ENCODE measurements at regions not wholly inside any gene's neighbourhood (a gene's known extent, or its start where the extent isn't known, plus 50 kb on each side); places are given as distances from the start of the nearest gene placed in this dataset.
"Not testable (repeated sequence)": the region's sequence is repeated elsewhere in the genome, so short reads cannot be mapped to it uniquely, and the experiment has no call there.

DNA sequence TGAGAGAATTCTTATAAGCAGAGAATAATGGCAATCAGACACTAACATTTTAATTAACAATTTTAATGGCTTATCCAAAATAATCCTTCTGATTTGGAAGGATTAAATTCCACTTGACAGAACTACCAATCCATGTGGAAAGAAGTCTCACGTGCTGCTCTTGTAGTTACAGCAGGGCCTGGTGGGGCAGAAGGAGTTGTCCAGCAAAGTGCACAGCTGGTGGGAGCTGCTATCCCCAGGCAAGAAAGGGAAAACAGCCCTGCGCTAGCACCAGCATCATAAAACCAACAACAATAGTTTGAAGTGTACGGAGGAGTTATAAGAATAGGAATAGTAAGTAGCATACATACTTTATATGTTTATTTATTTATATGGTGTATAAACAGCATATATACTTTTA is 127.4 kb upstream of the TRIM2 start:
- DNase-seq: no peak

DNA sequence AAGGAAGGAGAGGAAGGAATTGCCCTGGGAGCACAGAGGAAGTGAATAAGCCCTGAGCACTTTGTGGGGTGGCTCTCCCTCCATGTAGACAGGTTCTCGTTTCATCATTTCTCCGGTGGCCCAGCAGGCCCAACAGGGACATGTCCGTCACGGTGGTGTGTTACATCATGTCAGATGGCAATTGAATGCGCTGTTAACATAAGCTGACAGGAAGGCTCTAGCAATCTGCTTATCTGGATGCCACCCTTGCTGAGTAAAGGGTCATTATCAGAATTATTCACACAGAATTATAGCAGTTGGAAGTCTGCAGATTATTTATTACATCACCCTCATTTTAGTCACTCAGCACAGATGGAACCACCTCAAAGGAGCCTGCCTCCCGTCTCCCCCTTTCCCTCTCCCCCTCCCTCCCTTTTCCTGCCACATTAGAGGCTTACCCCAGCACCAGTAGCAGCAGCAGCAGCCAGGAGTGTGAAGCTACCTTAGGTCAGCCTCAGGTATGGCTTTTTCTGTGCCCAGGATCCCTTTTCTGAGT is 124.3 kb upstream of the TRIM2 start:
- DNase-seq: no peak

DNA sequence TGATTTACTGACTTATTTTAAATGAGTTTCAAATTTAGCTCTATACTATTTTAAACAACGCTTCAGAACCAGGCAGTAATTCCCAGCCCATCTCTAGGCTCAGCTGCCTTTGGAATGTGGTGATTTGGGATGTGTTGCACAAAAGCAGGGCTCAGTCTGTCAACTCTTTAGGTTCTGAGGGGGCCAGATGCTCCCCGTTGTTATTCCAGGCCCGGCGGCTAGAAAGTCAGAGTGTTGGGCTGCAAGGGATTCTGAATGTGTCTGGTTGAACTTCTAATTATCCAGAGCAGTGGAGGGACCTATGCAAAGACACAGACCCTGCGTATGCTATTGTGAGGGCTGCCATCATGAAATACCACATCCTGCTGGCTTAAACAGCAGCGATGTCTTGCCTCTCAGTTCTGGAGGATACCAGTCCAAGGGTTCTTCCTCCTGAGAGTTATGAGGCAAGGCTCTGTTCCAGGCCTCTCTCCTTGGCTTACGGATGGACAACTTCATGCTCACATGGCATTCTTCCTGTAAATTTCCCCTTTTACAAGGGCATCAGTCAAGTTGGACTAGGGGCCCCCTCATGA is 123.2 kb upstream of the TRIM2 start:
- DNase-seq: no peak

DNA sequence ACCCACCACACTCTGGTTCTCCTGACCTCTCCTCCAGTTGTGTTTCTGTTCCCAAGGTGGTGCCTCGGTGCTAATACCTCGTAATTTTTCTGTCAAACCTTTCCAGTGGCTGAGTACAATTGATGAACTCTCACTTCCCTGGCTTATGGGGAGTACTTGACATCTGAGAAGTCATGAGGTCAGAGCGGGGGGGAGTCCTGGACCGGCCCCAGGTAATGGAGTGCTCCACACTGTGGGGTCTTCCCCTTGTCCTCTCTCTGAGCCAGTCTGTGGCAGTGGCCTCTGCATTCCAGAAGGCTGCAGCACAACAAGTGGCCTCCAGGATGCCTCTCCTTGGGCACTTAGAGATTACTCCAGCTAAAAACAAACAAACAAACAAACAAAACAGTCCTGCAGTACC is 122.5 kb upstream of the TRIM2 start:
- no peak for DNase-seq

DNA sequence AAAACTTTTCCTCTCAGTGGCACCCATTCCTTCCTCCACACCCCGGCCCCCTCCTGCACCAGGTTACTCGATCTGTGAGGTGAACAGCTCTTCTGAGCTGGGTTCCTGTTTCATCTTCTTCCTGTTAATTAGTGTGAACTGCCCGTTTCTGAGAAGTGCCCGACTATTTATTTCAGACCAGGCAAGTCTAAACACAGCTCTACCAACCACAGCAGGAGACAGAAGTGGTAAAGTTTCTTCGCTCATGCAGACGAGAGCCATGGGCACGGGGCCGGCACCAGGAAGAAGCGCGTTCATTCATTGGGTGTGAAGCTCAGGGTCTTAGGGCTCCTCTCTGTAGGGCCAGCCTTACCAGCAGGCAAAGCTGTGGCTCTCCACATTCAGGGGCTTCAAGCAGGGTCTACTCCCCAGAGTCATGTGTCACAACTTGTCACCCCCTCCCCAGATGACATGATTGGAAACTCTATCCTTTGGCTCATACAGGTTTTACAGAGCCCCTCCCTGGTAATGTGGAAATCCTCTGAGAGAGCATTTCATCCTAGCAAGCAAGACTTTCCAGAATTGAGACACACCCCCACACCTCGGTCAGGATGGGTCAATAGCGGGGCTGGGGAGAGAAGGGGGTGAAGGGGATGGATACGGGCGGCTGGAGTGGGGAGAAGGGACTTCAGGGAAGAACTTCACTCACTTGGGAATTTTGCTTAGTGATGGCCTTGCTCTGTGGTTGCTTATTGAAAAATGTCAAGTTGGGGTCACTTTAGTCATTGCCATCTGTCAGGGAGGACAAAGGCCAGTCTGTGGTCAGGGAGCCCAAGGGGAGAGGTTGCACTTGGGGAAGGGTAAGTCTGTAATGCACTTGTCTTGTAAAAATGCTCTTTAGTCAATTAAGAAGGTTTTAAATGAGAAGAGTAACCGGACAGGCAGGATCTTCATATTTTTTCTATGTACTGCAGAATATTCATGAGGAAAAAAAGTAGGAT is 121.6 kb upstream of the TRIM2 start:
- DNase-seq: no peak

DNA sequence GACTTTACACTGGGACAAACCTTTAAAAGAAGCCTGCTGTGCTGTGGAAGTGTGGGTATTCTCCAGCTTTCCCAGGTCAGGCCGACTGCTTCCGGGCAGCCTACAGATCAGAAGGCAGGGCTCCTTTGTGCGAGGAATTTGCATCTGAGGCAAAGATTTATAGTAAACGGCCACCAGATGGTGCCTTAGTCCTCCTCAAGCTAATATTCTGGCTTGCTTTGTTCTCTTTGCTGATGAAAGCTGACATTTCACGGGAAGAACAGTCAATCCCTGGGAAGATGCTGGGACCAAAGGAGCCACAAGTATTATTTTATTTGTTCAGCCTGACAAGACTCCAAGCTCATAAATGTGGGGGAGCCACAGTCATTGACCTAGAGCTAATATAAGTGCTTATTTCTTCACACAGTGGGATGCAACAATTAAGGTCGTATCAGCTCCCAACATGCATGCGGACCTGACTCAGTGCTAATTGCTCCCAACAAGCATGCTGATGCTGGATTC is 120.7 kb upstream of the TRIM2 start:
- DNase-seq: peak; percentile 76

DNA sequence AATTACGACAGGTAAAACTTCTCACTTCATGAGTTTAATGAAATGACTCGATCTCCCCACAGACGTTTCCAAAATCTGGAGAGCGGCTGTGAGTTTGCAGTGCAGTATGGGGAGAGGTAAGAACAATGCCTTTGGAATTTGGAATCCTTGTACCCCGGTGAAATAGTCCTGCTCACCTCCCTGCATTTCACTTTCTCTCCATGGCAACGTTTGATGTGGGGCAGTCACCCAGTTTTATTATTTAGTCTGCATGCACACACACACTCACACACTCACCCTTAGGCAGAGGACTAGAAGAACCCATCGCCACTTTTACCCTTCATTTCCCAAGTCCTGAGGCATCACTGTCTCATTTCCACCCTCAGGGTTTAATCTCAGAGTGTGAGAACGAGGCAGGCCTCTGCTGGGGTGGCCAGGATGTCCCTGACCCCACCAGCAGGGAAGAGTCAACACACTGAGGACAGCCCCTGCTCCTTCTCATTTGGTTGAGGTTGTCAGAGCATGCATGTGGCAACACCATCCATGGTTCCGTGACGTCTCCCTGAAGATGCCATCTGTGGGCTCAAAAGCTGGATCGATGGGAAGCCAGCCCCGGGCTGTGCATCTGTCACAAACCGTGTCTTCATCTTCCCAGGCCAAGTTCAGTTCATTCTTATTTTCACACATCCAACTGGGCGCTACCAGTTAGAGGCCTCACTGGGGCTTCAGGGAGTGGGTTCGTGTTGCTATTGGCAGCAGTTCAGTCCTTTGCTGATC is 119.8 kb upstream of the TRIM2 start:
- DNase-seq: no peak

DNA sequence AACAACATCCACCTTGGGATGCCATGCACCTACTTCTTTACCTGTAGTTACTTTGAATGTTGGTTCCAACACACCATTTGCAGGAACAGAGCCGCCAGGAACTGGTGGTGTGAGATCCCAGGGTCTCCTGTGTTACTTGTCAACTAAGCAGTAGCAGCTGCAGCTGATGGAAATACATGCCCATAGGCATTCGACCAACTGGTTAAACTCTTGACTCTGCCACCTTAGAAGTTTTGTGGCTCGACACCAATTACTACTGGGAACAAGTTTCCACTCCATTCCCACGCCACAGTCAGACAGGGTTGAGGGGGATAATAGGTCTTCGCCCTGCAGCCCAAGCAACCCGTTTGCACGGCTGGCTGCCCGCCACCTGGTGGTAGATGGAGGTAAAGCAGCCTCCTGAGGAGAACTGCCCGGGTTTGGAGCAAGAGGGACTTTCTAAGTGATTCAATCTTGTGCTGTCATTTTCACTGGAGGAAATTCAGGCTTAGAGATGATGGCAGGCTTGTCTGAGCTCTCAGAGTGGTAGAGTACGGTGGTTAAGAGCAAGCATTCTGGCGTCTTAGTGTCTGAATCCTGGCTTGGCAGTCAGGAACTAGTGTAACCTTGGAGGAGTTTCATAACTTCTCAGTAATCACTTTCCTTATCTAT is 119.1 kb upstream of the TRIM2 start:
- DNase-seq: peak; percentile 61

DNA sequence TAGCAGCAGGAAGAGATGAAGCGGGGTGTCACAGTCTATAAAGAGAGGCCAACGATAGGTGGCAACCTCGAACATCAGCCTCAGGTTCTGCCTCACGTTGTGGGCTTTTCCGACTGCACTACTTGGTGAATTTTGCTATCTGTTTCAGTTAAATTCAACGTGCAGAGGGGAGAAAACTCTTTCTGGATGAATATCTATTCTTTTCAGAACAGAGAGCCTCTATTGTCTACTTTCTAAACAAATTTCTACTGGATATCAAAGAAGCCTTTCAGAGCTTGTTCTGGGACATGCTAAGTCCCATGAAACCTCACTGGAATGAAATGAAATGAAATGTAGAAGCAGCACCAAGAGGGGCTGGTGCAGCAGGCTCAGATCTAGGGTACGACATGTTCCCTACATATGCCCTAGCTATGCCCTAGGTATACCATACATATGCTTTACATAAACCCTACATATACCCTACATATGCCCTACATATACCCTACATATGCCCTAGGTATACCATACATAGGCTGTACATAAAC is 116.5 kb upstream of the TRIM2 start:
- DNase-seq: no peak

DNA sequence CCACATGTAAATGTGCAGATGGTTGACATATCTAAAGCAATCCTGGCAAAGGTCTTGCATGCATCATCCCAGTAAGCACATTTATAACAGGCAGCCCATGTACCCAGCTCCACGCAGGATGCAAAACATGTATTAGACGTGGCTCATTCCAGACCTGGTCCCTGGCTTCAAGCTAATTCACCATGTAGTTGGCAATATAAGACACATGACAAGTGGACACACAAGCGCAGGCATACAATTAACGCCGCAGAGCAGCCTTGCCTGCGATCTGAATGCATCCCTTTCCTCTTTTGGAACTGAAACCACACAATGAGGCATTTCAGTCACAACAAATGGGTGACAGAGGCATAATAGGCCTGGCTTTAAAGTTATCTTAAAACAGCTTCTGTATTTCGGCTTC is 114.5 kb upstream of the TRIM2 start:
- no peak for DNase-seq

DNA sequence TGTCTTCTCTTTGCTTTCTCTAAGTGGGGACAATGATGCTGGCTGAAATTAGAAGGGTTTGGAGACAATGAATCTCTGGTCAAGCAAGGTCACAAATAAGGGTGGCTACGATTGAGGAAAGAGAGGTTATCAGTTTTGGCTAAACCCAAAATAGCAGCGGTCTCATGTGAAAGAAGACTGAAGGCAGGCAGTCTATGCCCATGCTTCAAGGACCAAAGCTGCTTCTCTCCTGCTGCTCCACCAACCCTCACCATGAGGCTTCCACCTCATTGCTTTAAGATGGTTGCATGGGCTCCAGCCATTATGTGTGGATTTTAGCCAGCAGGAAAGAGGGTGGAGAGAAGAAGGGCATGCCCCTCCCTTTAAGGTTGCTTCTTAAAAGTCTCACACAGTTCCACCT is 114.1 kb upstream of the TRIM2 start:
- DNase-seq: no peak

DNA sequence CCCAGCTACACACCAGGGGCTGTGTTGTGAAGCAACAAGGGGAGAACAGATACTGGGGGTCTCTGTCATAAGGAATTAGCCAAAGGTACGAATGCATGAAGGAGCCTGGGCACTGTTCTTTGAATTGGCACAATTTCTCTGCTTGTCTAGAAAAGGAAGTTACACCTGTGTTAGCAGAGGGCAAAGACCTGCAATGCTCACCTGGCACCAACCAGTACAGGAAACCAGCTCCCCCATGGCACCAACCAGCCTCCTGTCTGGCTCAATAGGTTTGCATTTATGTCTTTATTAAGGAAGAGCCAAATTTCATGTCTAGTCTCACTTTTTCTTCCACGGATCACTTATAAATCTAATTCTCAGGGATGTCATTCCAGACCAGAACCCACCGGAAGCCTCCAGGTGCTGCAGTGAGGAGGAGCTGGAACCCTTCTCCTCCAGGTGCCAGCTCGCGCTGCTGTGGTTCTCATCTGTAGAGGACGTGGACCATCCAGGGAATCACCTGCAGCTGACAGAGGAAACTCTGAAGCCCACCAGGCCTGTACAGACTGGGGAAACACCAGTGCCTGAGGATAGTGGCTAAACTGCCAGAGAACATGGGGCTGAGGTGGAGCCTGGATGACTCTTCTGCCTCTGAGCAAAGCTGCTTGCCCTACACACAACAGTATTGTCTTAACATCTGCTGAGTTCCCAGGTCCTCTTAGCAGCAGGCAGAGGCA is 113.4 kb upstream of the TRIM2 start:
- DNase-seq: no peak

DNA sequence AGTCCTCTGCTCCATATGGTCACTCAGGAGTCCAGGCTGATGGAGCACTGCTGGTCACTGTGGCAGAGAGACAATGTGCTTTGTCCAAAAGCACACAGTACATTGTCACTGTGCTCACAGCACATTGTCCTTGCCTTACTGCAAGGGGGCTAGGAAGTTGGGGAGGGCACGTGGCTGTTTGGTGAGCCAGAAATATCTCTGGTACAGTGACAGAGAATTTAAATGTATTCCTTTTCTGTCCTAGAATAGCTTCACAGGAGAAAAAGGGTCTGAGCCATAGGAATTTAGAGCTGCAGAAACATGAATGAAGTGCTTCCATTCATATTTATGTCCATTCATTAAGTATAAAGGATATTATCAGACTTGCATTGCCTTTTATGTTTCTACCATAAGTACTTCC is 110.8 kb upstream of the TRIM2 start:
- DNase-seq: no peak

DNA sequence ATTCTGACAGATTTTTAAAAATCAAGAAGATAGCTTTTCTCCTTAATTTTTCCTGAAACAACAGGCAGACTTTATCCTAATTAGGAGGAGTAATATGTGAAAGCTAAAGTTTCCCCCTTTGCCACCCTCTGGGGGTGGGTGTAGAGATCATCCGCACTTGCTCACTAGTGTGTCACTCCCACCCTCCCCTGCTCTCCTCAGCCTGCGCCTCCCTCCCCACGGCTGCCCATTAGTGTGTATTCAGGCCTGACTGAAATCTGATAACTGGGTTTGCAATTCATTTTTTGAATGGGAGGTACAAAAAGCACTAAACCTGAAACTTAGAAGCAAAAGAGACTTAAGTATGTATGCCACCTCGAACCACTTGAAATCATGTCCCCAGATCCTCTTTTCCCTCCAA is 110.4 kb upstream of the TRIM2 start:
- no peak for DNase-seq

DNA sequence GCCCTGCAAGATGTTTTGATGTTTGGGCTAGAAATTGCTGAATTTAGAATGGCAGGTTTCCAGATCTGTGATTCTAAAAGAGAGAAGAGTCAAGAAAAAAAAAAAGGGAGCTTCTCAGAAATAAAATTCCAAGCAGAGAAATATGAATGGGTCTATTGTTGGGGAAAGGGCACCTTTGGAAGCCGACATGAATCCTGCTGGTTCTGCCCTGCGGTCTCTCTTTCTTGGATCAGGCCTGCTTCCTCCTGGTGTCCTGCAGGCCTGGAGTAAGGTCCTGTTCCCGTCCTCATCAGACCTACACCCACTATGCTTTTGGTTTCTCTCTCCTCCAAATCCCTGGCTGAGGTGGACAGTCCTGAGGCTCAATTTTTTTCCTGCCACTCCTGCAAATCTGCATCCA is 109.8 kb upstream of the TRIM2 start:
- no peak for DNase-seq

DNA sequence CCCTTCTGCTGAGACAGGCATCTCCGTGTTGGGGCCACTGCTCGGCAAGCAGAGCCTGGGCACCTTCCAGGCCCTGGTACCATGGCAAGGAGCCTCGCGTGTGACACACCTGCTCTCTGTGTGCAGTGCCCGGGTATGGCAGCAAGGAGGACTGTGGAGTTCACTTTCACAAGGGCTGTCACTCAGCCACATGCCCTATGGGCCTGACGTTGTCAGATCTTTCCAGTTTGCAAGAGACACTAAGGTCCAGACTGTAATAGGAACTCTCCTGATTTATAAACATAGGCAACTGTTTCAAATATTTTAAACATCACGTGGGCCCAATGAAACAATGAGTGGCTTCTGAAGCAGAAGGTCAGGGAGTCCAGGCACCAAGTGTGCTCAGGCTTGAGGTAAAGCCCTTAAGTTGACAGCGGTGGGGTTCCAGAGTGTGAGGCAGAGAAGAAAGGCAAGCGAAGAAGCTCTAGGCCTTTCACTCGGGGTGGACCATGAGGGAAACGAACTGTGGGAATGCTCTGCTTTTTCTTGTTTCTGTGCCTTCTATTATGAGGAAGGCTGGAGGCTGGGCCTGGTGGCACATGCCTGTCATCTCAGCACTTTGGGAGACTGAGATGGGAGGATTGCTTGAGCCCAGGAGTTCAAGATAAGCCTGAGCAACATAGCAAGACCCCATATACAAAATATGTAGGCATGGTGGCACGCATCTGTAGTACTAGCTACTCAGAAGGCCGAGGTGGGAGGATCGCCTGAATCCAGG is 108.6 kb upstream of the TRIM2 start:
- DNase-seq: no peak

DNA sequence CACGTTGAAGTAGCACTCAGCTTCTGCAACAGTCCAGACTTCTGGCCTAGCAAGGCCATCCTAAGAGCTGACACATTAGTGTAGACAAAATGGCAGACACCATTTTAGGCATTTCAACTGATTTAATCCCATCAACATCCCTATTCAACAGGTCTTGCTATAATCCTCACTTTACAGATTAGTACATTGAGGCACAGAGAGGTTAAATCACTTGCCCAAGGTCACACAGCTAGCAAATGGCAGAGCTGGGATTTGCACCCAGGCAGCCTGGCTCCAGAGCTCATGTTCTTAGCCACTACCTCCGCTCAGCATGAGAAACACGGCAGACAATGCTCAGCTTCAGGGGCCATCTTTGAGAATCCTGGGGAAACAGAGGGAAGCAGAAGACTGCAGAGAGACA is 107.9 kb upstream of the TRIM2 start:
- DNase-seq: no peak

DNA sequence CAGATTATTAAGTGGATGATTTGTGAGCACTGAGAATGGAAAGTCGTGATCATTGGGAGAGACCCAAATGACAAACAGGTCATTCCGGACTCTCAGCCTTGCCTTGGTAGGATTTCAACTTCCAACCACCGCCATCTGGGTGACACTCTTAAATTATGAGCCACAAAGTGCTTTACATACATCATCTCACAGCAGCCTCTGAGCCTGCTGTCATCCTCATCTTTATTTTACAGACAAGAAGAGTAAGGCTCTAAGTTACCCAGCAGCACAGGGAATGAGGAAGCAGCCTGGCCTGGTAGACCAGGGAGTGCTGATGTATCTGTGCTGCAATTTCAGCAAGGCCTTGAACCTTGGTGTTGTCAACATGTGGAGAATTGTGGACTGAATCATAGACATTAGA is 105.8 kb upstream of the TRIM2 start:
- no peak for DNase-seq

DNA sequence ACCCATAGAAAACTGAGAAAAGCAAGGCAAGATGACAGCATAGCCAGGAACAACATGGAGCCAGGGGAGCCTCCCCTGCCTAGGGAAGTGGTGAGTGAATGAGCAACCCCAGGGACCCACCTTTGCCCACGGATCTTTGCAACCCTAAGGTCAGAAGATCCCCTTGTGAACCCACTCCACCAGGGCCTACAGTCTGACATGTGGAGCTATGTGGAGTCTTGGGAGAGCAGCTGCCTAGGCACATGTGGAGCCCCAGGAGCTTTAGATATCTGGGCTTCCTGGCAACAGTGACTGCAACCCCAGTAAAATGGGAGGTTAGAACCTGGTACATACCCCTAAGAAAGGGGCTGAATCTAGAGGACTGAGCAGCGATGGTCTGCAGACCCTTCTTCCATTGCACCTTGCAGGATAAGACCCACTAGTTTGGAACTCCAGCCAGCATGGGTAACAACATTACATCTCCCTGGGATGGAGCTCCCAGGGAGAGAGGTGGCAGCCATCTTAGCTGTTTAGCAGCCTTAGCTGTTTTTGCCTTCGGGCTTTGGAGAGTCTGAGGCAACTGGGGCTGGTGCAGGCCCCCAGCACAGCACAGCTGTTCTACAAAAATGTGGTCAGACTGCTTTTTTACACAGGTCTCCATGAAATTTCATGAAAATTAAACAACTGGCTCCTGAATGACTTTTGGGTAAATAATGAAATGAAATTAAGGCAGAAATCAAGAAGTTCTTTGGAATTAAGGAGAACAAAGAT is 104.7 kb upstream of the TRIM2 start:
- DNase-seq: no peak

DNA sequence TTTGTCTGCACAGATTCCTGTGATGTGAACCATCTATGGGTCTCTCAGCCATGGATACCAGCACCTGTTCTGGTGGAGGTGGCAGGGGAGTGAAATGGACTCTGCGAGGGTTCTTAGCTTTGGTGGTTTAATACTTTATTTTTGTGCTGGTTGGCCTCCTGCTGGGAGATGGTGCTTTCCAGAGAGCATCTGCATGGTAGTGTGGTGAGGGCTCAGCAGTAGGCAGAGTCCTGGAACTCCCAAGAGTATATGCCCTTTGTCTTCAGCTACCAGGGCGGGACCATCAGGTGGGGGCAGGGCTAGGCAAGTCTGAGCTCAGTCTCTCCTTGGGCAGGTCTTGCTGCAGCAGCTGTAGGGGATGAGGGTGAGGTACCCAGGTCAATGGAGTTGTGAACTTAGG is 97.5 kb upstream of the TRIM2 start:
- DNase-seq: not testable (repeated sequence)
